ENCODE measurements at regions not wholly inside any gene's neighbourhood (a gene's known extent, or its start where the extent isn't known, plus 50 kb on each side); places are given as distances from the start of the nearest gene placed in this dataset.

- TF ChIP-seq HNF4G (IDR thresholded peaks at IDR 0.05) (no peak), JUND (IDR thresholded peaks at IDR 0.05) (no peak), FOXA1 (IDR thresholded peaks at IDR 0.05) (no peak), SP1 (IDR thresholded peaks at IDR 0.05) (no peak), TAF1 (conservative IDR thresholded peaks at IDR 0.05) (no peak), RXRA (IDR thresholded peaks at IDR 0.05) (no peak), FOXA2 (IDR thresholded peaks at IDR 0.05) (no peak), MAX (IDR thresholded peaks at IDR 0.05) (no peak), EGR1 (IDR thresholded peaks at IDR 0.05; ENCODE audit: low read depth in 2 of 2) (no peak), NR2F2 (IDR thresholded peaks at IDR 0.05) (no peak), ATF3 (IDR thresholded peaks at IDR 0.05) (no peak), HNF4A (conservative IDR thresholded peaks at IDR 0.05) (no peak)
These were observed 680.8 kb downstream of the MATN1 start (continued) for GRCh38 chr1:30042438-30043147.

DNA sequence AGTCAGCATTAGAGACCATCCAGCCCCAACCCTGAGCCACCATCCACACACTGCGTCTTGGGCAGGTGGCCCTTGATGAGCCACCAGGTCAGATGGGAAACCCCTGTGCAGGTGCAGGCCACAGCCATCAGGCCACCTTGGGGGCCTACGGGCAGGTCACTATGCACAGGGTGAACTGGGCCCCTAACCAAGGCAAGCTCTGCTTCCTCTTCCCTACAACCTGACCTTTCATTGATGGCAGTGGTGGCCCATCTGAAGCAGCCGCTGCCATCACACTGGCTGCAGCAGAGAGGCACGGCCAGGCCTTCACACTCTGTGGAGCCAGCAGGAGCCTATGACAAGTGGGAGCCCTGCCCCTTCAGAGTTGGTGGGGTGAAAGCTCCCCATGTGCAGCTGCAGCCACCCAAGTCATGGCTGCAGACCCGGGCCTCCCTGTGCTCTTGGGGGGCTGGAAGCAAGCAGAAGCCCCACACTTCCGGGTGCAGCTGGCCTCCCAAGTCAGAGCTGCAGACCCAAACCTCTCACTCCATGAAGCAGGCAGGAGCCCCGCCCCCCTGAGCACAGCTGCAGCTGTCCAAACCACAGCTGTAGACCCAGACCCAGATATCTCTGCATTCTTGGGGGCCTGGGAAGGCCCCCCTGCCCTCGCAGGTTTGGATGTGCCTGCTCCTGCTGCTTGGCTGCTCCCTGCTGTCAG is 681.5 kb downstream of the MATN1 start:
- Histone ChIP-seq H3K9ac (ENCODE audit: low read depth in 1 of 2, low read length in 2 of 2) (no peak overlapping the region), H3K27me3 (ENCODE audit: control insufficient read depth in 4 of 4, insufficient read depth in 4 of 4, low read length in 3 of 4) (no peaks in the 10 kb centered on the region), H3K9me3 (ENCODE audit: control insufficient read depth in 4 of 4, low read length in 3 of 4) (peaks cover 0 to 3% (median 0%) of the 10 kb centered on the region in 4 donors), H3K4me1 (ENCODE audit: control insufficient read depth in 4 of 4, insufficient read depth in 4 of 4, low read length in 3 of 4) (peaks cover 0 to 4% (median 0%) of the 10 kb centered on the region in 4 donors), H3K27ac (ENCODE audit: low read depth in 1 of 2, low read length in 2 of 2) (no peak overlapping the region), H3K36me3 (ENCODE audit: control insufficient read depth in 4 of 4, insufficient read depth in 3 of 4, low read depth in 1 of 4, low read length in 3 of 4) (no peaks in the 10 kb centered on the region), H3K4me3 (ENCODE audit: low read depth in 1 of 3, low read length in 3 of 3) (no peak overlapping the region)
- TF ChIP-seq NR2F2 (IDR thresholded peaks at IDR 0.05) (no peak), FOXA1 (IDR thresholded peaks at IDR 0.05) (no peak), ATF3 (IDR thresholded peaks at IDR 0.05) (no peak), RAD21 (IDR thresholded peaks at IDR 0.05) (no peak), JUND (IDR thresholded peaks at IDR 0.05) (no peak), TAF1 (conservative IDR thresholded peaks at IDR 0.05) (no peak), SP1 (IDR thresholded peaks at IDR 0.05) (no peak), HNF4G (IDR thresholded peaks at IDR 0.05) (no peak), GABPA (IDR thresholded peaks at IDR 0.05 in 1 of 2, conservative IDR thresholded peaks at IDR 0.05 in 1 of 2) (no peak), FOXA2 (IDR thresholded peaks at IDR 0.05) (no peak), CTCF (IDR thresholded peaks at IDR 0.05; ENCODE audit: low read depth, low read length, missing input control) (no peak), YY1 (IDR thresholded peaks at IDR 0.05) (no peak)
- TF ChIP-seq, protein P1, sequence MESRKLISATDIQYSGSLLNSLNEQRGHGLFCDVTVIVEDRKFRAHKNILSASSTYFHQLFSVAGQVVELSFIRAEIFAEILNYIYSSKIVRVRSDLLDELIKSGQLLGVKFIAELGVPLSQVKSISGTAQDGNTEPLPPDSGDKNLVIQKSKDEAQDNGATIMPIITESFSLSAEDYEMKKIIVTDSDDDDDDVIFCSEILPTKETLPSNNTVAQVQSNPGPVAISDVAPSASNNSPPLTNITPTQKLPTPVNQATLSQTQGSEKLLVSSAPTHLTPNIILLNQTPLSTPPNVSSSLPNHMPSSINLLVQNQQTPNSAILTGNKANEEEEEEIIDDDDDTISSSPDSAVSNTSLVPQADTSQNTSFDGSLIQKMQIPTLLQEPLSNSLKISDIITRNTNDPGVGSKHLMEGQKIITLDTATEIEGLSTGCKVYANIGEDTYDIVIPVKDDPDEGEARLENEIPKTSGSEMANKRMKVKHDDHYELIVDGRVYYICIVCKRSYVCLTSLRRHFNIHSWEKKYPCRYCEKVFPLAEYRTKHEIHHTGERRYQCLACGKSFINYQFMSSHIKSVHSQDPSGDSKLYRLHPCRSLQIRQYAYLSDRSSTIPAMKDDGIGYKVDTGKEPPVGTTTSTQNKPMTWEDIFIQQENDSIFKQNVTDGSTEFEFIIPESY (IDR thresholded peaks at IDR 0.05): no peak
- TF ChIP-seq, protein P2, sequence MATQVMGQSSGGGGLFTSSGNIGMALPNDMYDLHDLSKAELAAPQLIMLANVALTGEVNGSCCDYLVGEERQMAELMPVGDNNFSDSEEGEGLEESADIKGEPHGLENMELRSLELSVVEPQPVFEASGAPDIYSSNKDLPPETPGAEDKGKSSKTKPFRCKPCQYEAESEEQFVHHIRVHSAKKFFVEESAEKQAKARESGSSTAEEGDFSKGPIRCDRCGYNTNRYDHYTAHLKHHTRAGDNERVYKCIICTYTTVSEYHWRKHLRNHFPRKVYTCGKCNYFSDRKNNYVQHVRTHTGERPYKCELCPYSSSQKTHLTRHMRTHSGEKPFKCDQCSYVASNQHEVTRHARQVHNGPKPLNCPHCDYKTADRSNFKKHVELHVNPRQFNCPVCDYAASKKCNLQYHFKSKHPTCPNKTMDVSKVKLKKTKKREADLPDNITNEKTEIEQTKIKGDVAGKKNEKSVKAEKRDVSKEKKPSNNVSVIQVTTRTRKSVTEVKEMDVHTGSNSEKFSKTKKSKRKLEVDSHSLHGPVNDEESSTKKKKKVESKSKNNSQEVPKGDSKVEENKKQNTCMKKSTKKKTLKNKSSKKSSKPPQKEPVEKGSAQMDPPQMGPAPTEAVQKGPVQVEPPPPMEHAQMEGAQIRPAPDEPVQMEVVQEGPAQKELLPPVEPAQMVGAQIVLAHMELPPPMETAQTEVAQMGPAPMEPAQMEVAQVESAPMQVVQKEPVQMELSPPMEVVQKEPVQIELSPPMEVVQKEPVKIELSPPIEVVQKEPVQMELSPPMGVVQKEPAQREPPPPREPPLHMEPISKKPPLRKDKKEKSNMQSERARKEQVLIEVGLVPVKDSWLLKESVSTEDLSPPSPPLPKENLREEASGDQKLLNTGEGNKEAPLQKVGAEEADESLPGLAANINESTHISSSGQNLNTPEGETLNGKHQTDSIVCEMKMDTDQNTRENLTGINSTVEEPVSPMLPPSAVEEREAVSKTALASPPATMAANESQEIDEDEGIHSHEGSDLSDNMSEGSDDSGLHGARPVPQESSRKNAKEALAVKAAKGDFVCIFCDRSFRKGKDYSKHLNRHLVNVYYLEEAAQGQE (IDR thresholded peaks at IDR 0.05): no peak
- 90% methylated on average over 8 of the region's 8 CpGs for WGBS
- peak; percentile 29 for DNase-seq (ENCODE audit: low spot score)
